Stimulated activated CD8-positive, alpha-beta memory T cell treated with anti-CD3 and anti-CD28 coated beads, Interleukin-12 subunit alpha, Interleukin-12 subunit beta, amount 100 ng/mL, for 4 hours (primary cell): ENCODE measurements at regions not wholly inside any gene's neighbourhood (a gene's known extent, or its start where the extent isn't known, plus 50 kb on each side); places are given as distances from the start of the nearest gene placed in this dataset.

ENCODE experiments used
- DNase-seq: peaks from one replicate; pipeline ENCODE4 v3.0.0-alpha.2; 2020; ENCODE audit warnings: low read depth

DNA sequence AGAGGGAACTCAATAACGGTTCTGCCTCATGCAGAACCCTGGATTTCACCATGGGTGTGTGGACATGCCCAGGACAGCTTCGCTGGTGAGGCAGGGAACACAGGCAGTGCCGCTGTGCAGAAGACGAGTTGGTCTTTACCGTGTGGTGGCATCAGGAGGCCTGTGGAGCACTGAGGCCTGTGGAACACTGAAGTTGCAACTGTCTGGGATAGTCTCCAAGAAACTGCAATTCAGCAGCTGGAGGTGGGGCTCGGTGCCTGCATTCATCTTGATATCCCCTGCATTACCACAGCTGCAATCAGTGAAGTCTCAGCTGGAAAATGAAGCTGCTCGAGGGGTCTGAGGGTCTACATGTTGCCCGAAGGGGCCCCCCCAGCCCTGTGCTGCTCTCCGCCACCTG, 202.4 kb upstream of the CDH4 start:
- DNase-seq: no peak

DNA sequence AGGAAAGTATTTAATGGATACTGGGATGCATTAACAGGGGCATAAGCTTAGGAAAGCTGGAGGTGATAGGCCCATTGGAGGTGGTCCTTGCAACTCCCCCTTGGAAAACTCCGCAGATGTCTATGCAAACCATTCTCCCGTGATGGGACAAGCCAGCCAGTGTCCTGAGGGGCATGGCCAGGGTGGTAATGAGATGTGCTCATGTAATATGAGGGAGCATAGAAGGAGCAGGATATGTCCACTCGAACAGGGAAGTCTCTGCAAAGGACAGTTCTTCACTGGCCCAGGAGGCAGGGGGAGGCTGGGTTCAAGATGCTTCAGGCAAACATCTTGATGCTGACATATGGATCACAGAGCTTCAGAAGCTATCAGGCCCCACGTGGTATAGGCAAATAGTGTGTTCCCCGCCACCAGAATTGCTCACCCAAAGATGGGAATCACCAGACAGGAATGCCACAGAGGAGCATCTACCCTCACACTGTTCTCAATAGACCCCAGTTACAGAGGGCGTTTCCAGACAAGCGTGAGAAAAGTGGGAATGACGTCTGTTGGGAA, 201.6 kb upstream of the CDH4 start:
- no peak for DNase-seq

DNA sequence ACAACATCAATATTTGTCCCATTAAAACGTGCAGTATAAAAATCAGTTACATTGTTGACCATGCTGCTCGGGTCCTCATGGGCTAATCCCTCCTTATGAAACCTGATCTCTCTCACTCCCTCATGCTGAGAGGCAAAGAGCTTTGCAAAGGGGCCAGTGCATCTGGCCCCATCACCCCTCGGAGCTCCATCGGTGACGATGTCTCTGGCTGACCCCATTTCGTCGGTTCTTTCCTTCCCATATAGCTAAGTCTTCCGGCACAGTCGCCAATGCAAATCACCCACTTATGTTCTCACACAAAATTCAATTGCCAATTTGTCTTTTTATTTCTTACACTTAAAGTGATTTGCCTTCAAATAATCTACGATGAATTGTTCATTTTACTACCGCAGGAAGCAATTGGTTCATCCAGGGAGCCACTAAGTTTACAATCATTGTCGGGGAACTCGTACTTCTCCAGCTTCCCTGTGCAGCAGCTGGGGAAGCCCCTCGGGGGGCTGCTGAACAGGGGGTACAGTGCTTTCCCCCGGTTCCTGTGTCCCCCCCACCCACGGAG, 199.8 kb upstream of the CDH4 start:
- DNase-seq: no peak

DNA sequence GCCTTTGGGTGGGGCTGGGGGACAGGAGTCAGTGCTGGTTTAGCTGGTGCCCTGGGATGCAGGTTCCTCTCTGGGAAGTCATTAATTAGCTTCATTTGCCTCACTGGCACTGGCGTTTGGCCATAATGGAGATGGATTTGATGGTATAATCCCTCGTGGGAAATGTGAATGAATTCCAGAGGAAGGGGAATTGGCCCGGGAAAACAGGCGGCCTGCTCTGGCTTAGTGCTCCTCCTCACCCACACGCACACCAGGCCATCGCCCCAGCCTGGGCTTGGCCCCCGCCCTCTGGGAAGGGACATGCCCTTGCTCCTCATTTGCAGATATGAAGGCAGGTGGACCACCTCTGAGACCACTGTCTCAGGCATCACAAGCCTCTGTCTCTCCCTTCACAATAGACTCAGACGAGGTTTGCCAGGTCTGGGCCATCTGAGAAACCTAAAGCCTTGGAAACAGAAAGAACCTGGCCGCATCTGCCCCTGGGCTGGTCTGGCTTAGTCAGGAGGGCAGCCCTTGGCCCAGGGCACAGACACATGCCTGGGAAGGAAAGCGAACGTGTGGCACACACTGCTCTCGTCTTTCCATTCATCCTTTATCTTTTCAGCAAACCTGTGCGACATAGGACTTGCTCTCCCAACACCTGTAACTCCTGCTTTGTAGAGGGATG, 199.2 kb upstream of the CDH4 start:
- no peak for DNase-seq

DNA sequence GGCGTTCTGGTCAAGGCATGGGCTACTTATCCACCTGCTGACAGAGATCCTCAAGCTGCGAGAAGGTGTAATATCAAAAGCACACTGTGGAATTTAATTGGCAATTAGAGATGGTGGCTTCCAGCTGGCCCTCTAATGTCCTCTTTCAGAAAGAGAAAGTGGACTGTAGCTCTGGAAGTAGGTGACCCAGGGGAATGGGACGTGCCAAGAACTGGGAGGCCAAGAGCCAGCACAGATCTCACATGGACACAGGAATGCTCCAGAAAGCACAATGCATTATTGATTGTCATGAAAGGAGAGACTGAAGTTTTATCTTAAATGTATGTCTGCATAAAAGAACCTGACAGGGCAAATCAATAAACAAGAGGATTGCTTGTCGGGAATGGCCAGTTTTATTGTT, 198.6 kb upstream of the CDH4 start:
- no peak for DNase-seq

DNA sequence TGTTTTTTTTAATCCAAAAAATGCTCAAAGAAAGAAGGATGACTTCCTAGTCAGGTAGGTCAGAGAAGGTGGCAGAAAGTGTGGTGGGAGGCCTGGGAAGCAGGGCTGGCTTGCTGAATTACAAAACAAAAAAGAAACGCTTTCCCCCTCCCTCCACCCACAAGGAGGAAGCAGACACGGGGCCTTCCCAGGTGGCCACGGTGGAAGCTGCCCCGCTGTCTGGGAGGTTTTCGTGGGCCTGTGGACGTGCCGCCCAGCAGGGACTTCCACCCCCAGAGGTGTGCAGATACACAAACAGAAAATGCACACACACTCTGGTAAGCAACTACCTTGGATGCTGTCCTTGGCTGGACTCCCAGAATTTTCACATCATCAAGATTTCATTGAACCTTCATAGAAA, 198.2 kb upstream of the CDH4 start:
- DNase-seq: no peak

DNA sequence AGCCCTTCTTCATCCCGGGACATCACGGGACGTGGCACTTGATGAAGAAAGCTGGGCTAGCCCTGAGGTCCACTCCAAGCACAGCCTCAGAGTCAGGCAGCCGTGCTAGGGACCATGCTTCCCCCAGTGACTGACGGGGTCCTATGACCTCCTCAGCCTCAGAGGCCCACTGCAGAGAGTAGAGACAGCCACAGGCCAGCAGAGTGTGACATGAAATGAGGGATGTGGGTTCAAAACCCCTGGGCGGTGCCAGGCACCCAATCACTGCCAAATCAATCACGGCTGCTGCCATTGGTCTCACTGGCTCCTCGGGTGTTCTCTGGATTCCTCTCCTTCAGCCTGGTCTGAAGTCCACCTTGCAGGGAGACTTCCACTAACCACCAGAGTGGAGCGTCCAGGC, 197.7 kb upstream of the CDH4 start:
- DNase-seq: no peak

DNA sequence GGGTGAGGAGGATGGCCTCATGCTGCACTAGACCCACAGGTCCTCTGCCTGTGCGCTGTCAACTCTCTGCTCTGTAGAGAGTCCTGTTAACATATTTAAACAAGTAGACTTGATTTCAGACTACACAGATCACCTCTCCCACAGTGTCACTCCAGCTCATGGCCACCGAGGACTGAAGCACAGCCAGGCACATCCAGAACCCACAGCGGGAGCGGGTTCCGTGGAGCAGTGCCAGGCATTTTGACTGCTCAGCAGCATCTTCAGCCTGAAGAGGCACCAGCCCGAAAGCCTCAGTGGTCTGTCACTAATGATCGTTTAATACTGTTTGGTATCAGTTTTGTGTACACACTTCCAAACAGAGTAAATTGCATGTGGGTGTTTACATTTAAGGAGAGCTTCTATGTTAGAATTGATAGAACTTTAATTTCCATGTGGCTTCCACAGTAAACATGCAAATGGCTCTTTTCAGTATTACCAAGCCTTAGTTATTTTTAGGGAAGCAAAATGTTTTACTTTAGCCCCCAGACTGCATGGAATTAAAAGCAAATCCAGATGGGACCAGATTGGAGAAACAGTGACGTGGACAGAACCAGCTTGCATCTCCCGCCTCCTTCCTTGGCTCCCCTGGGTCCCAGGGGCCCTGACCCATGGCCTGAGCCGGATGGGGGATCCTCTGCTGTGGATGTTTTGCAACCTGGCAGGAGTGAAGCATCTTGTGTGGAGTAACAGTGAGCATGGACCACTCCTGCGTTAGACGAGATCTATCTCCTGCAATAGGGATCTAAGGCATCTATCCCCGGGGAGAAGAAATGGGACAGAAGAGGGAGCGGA, 196.7 kb upstream of the CDH4 start:
- DNase-seq: no peak

DNA sequence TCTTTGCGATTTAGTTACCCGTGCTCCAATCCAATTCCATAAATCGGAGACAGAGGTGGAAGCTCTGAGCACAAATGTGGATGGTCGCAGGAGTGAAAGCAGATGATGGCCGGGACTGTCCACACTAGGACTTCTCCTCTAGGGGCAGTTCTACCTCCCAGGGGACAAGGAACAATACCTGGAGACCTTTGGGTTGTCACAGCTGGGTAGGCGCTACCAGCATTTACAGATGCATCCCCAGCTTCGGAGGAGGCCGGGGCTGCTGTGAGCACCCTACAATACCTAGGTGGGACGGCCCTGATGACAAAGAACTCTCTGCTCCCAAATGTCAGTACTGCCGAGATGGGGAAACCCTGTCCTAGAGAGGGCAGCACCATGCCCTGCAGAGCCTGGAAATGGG, 195.9 kb upstream of the CDH4 start:
- no peak for DNase-seq

DNA sequence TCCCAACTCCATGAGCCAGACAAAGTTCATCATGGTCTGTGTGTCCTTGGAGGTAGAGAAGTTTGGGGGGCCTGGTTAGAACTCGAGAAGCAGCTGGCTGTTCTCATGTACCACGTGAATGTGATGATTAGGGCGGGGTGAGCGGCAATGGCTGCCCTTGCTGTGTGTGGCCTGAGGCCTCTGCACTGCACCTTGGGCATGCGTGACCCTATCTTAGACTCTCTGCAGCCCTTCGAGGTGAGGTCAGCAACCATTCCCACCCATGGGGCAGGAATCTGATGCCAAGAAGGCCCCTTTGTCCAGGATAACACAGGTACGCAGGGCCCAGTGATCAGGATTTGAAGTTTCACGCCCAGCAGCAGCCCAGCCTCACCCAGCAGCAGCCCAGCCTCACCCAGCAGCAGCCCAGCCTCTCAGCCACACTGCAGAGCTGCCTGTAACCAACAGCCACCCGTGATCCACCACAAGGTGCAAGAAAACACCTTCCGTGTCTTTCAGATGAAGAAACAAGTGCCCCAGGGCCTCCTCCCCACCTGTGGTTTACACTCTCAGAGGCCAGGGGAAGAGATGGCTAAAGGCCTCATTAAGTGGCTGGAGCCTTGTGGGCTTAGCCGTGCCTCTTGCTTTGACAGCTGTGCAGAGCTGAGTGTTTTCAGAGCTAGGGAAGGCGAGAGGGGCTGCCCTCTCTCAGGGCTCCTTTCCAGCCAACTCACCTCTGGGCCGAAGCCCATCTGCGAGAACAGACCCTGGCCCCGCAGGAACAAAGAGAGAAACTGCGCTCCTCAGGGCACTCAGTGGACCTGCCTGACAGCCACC, 195.2 kb upstream of the CDH4 start:
- DNase-seq: no peak

DNA sequence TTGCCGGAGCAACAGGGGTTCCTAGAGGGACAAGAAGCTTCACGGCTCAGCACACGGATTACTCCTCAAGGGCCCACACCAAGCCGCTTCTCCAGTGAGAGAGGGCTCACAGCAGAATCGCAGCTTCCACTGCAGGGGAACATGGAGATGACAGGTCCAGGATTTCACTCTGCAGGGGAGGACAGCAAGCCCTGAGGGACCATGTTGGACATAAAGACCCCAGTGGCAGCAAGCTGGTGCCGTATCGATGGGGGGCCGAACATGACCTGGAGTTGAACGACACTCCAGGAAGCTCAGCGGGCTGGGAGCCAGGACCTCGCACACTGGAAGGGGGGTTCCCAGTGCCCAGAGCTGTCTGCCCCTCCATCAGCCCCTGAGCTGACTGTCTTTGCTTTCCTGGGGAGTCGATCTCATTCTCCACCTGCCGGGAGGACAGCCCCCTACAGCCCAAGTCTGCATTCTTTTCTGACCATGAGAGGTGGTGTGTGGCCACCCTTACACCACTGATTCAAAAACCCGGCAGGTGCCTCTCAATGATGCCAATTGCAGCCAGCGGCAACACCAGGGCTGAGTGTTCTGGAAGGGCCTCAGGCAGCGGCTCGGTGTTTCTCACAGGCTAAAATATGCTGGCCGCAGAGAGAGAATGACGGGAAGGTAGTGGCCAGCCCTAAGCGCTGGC, 194.5 kb upstream of the CDH4 start:
- no peak for DNase-seq

DNA sequence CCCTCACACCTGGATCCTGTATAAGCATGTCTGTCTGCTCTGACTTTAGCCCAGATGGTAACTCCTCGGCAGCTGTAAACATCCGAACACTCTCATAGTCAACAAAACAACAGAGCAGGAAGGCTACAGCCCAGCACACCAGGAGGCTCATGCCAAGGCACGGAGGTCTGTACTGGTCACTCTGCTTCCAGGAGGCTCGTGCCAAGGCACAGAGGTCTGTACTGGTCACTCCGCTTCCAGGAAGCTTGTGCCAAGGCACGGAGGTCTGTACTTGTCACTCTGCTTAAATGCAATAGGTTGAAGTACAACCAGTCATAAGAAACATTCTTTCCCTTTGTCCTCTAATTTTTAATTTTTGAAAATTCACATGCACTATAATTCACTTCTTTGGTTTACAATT, 190.1 kb upstream of the CDH4 start:
- DNase-seq: no peak

DNA sequence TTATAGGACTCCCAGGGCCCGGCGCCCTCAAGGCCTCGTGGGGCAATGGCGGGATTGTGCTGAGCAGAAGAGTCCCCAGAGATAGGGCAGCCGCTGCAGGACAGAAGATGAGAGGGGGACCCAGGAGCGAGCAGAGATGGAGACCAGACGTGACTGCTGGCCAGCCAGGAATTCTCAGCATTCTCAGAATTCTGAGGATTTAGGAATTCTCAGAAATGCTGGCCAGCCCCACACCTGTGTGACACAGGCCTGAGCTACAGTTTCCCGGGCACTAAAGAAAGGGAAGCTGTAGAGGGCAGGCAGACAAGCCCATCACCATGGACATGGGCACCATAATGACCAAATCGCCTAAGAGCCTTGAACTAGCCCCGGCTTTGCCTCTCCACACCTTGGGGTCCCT, 186.2 kb upstream of the CDH4 start:
- no peak for DNase-seq

DNA sequence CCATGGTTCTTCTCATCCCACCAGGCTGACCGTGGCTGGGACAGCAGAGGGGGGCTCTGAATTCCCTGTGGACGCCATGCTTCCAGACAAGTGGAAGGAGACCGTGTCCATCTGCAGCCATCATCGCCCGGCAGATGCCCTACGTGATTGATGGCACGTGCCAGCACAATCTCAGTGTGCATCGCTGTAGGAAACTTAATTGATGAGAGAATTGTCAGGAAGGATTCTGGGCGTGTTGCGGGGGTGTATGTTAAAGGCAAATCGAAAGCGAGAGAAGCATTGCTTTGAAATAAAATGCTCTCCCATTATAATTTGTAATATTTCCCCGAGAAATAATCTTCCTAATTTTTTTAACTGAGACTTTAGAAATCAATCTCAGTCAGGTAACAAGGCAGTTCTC, 185.5 kb upstream of the CDH4 start:
- DNase-seq: no peak

DNA sequence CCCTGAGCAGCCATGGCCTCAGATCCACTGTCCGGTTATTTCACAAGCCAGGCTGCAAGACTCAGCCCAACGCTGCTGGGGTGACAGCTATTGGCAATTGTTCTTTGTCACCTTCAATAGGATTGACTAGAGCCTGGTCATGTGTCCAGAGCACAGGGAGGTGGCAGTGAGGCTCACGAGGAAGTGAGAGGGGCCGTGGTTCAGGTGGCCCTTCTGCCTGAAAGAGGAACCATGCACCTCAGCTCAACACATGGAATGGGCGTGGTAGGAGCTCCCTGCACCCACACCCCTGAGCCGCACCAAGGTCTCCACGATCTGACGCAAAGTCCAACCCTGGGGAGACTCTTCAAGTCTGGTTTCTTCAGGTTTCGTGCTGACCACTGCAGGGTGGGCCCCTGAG, 184.8 kb upstream of the CDH4 start:
- DNase-seq: no peak

DNA sequence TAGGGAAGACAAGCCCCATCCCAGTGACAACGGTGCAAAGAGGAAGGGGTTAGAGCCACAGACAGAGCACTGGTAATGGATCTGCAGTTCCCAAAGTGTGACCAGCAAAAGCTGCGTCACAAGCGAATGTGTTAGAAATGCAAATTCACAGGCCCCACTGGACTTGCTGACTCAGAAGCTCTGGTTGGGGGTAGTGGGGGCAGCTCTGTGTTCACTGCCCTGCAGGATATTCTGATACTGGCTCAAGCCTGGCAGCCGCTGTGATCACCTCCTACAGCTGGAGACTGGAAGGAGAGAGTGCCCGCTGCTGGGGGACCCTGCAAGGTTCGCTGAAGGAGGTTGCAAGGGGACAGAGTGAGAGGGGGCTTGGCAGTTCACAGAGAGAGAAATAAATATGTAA, 179.7 kb upstream of the CDH4 start:
- no peak for DNase-seq

DNA sequence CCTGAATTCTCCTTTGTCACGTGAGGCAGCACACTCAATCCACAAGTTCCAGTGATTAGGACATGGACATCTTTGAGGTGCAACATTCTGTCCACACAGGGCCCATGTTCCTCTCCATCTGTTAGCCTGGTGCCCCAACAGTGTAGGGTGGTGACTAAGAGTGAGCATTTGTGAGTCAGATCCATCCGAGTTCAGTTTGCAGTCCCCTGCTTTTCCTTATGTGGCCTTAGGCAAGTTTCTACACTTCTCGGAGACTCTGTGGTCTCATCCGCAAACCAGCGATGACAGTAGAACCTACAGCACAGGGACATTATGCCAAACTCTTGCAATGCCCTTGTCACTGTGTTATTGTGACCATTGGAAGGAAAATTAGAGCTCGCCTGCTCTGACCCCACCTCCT, 178.7 kb upstream of the CDH4 start:
- no peak for DNase-seq

DNA sequence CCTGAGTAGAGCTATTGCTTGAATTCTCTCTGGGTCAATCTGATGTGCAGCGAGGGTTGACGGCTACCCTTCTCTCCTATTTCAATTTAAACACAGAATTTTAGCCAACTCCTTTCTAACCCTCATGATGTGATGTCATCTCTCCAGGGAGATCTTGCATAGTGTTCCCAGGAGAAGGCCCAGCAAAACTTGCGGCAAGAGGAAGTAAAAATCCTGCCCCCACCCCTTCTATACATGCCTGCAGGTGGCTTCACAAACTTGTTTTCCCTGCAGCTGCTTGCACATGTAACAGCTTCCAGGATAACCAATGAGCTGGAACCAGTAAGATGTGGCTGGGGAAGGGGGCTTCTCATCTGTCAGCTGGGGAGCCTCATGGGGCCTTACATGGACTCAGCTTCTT, 169.3 kb upstream of the CDH4 start:
- no peak for DNase-seq

DNA sequence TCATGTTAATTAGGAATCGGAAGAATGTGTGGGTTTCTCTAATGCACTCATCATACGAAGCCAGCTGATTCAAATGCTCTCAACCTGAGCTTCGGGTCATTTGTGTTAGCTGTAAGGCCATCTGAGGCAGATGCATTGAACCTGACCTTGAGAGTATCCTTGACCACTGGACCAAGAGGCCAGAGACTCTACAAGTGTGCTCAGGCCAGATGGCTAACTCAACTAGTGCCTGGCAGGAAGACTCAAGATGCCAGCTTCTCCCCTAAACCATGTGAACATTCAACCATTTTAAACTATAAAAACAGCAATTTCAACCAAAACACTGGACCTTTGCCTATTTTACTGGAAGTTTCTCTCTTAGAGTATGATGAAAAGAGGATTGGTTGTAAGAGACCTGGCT, 168.6 kb upstream of the CDH4 start:
- no peak for DNase-seq

DNA sequence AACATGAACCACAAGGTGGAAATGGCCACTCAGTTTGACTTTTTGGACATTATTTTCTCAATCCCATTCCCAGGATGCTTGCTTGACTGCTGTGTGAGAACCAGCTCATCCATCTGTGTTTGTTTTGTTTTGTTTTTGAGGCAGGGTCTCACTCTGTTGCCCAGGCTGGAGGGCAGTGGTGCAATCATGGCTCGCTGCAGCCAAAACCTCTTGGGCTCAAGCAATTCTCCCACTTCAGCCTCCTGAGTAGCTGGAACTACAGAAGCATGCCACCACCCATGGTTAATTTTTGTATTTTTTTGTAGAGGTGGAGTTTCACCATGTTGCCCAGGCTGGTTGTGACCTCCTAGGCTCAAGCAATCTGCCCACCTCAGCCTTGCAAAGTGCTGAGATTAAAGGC, 166.0 kb upstream of the CDH4 start:
- DNase-seq: no peak

DNA sequence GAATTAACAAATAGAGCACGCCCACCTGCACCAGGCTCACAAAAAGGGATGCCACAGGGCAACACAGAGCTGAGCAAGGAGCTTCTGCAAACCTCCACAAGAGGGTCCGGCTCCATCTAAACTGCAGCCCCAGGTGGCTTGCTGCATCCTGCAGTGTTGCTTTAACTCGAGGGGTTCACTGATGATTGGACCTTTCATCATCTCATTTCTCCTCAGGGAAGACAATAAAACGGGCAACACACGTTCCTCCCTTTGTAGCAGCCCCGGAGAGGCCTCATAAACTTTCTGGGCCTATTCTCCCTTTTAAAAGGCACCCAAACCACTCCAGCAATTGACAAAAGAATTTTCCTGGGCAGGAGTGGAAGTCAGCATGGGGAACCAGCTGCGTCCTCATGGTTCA, 161.5 kb upstream of the CDH4 start:
- no peak for DNase-seq

DNA sequence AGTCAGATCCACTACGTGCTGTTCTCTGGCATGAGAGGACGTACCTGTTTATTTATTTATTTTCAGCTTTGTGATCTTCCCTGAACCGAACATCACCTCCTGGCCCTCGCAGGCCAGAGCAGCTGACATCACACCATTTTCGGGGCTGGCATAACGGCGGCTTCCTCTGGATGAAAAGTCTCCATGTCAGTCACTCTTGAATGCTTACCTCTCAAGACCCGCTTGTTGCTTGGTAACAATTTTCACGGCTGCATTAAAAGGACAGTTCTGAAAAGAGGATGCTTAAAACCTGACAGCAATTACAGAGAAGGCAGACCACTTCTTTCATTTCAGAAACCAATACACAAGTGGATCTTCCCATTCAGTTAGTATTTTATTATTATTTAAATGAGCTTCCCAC, 159.8 kb upstream of the CDH4 start:
- DNase-seq: no peak
